ENCODE measurements at regions not wholly inside any gene's neighbourhood (a gene's known extent, or its start where the extent isn't known, plus 50 kb on each side); places are given as distances from the start of the nearest gene placed in this dataset.

DNA sequence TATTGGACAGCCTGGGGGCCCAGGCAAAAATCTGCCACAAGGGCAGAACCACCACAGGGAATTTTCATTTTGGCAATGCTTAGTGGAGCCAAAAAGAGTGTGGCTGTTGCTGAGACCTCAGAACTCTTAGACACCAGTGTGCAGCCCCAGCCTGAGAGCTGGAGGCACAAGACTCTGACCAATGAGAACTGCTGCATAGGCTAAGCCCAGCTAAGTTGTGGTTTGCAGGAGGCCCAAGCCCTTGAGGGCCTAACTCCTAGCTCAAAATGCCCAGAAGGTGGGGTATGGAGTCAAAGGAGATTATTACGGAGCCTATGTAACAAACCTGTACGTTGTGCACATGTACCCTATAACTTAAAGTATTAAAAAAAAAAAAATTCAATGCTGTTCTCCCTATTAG is 296.7 kb downstream of the TRAM1L1 start:
- Histone ChIP-seq H3K9me3 (no peaks in the 10 kb centered on the region), H3K4me3 (no peak overlapping the region), H3K27me3 (no peaks in the 10 kb centered on the region), H3K36me3 (no peaks in the 10 kb centered on the region)
- no peak for DNase-seq

DNA sequence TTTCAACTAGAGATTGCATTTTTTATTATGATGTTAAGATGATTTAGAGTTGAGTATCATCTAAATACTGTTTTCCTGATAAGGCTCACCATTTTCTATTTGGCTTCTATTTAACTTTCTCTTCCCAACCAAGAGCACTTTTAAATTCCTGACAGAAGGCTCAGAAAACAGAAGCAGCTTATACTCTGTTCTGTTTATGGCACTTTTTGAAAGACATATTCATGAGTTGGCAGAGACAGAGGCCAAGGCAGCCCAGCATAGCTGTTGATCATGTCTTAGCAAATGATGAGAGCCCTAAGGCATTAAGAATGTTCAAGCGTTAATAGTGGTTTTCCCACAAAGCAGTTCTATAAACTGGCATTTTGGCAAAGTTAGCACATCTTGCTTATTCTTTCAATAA is 330.3 kb downstream of the TRAM1L1 start:
- DNase-seq: no peak
- Histone ChIP-seq H3K36me3 (no peaks in the 10 kb centered on the region), H3K27me3 (no peaks in the 10 kb centered on the region), H3K9me3 (no peaks in the 10 kb centered on the region), H3K4me3 (no peak overlapping the region)

DNA sequence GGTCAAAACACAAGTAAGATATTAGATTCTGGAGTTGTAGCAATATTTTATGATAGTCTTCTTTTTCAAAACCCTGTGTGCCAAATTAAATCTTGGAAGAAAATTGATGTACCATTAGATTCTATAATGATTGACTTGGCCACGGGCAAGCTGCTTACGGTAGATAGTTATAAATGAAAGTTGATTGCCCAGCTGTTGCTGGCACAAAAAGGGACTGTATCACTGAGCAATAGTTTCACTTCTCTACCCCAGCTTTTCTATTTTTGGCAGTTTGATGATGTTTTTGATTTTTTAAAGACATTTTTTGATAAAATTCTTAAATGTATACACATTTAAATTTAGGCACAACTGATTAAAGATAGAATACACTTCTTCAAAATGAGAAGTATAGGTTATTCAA is 333.3 kb downstream of the TRAM1L1 start:
- no peaks in the 10 kb centered on the region for H3K36me3 ChIP-seq
- no peak for DNase-seq
- H3K9me3 ChIP-seq: no peaks in the 10 kb centered on the region
- H3K4me3 ChIP-seq: no peak overlapping the region
- H3K27me3 ChIP-seq: no peaks in the 10 kb centered on the region

DNA sequence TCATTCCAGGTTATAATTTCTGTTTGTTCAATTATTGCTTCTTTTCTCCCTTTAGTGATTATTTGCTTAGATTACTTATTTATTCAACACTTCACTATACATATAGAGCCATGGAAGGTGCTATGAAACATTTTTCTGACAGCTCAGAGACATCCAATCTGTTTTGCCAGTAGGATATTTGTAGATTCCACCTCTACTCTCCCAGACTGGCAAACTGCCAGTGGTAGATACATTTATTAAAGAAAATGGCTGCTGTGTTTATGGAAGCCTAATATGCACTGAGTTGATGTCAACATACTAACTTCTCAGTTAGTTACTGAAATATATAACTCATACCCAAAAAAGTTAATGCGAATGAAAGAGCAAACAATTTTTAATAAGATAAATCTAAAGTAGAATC is 348.6 kb downstream of the TRAM1L1 start:
- Histone ChIP-seq H3K27me3 (no peaks in the 10 kb centered on the region), H3K9me3 (no peaks in the 10 kb centered on the region), H3K36me3 (no peaks in the 10 kb centered on the region), H3K4me3 (no peak overlapping the region)
- DNase-seq: no peak

DNA sequence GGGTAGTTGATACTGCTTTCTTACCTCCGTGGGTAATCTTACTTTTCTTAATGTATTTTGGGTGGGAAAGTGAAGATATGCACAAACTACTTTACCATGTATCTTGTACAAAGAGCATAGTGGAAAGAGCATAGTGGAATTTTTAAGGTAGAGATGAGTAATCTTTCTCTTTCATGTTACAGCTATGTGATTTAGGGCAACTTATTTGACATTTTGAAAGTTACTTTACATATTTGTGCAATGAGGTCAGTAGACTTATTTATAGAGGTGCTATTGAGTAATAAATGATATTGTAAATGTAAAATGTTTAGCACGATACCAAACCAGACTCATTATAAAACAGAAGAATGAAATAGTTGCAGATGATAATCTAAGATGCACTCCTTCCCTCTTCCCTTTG is 351.2 kb downstream of the TRAM1L1 start:
- no peak for DNase-seq
- Histone ChIP-seq H3K36me3 (no peaks in the 10 kb centered on the region), H3K4me3 (no peak overlapping the region), H3K9me3 (no peaks in the 10 kb centered on the region), H3K27me3 (no peaks in the 10 kb centered on the region)

DNA sequence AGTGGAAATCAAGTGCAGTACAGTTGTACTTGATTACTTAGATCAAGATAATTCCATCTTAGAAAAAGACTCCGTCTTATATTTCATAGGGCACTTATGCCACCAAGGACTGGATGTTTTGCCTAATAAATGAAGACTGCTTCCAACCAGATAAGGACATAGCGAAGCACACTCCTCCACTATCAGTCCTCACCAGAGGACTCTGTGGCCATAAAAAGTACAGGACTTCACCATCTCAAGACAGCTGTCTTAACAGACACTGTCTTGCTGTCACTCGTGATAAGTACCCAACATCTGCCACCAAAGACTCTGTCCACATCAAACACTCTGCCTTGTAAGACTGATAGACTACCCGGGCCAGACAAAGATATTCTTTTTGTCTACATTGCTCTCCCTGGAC is 352.0 kb downstream of the TRAM1L1 start:
- H3K36me3 ChIP-seq: no peaks in the 10 kb centered on the region
- no peak for DNase-seq
- no peaks in the 10 kb centered on the region for H3K9me3 ChIP-seq
- H3K4me3 ChIP-seq: no peak overlapping the region
- no peaks in the 10 kb centered on the region for H3K27me3 ChIP-seq

DNA sequence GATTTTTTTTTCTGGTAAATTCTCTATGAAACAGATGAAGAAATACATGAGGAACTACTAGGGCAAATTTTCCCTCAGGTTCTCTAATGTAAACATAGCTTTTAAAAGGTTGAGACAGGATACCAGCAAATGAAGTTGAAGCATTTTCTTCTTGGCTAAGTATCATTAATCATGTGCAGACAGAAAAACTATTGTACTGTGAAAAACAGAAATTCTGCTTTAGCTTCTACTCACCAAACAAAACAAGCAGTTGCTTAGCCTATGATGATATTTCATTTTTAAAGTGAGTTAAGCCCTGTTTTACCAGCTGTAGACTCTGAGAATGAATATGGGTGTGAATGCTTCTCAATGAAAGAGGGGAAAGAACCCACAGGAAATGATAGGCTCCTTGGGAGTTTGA is 358.9 kb downstream of the TRAM1L1 start:
- DNase-seq: no peak
- H3K27me3 ChIP-seq: no peaks in the 10 kb centered on the region
- no peak overlapping the region for H3K4me3 ChIP-seq
- no peaks in the 10 kb centered on the region for H3K9me3 ChIP-seq
- no peaks in the 10 kb centered on the region for H3K36me3 ChIP-seq

DNA sequence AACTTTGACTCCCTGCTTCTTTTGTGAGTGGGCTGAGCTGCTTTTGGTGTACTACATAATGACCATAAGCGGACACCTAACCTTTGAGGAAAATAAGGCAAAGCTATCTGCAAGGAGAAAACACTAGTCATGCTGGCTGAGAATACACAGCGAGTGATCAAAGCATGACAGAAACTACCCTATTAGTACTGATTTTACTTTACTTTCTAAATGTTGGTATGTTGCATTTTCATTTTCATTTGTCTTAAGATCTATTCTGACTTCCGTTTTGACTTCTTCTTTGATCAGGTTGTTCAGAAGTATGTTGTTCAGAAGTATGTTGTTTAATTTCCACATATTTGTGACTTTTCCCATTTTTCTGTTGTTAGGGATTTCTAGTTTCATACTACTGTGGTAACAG is 361.1 kb downstream of the TRAM1L1 start:
- Histone ChIP-seq H3K9me3 (no peaks in the 10 kb centered on the region), H3K36me3 (no peaks in the 10 kb centered on the region), H3K4me3 (no peak overlapping the region), H3K27me3 (no peaks in the 10 kb centered on the region)
- no peak for DNase-seq

DNA sequence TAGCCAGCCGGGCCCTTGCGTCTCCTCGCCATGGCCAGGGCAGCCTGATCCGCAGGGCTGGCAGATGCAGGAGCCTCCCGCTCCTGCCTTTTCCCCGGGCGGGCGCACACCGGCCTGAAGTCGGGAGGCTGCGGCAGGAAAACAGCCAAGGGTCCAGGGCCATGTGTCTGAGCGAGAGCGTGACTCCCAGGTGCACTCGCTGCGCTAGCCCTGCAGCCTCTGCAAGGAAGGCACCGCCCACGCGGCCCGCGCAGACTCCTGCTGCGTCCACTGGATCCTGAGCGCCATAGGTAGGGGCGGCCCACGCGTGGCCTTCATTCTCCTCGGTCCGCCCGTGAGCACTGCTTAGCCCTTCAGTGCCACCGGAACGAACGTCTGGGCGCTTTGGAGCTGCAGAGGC is 379.9 kb downstream of the TRAM1L1 start:
- Histone ChIP-seq H3K9me3 (no peaks in the 10 kb centered on the region), H3K36me3 (no peaks in the 10 kb centered on the region), H3K27me3 (no peaks in the 10 kb centered on the region), H3K4me3 (no peak overlapping the region)
- no peak for DNase-seq

DNA sequence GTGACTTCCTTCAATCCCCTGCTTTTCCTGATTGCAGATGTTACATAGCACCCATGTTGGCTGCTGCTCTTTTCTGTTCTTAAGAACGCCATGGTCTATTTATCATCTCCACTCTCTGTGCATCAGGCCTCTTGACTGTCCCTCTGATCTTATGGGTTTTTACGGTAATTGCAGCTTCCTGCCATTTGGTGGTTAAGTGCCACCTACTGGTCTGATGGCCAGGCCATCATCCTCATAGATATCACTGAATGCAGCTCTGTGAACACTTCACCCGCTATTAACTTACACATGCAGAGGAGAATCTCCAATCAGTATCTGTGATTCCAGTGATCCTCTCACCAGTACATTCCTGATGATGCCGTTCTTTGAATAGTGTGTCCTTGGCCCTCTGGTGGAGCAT is 382.4 kb downstream of the TRAM1L1 start:
- no peak for DNase-seq
- H3K27me3 ChIP-seq: no peaks in the 10 kb centered on the region
- no peaks in the 10 kb centered on the region for H3K36me3 ChIP-seq
- H3K9me3 ChIP-seq: no peaks in the 10 kb centered on the region
- H3K4me3 ChIP-seq: no peak overlapping the region

DNA sequence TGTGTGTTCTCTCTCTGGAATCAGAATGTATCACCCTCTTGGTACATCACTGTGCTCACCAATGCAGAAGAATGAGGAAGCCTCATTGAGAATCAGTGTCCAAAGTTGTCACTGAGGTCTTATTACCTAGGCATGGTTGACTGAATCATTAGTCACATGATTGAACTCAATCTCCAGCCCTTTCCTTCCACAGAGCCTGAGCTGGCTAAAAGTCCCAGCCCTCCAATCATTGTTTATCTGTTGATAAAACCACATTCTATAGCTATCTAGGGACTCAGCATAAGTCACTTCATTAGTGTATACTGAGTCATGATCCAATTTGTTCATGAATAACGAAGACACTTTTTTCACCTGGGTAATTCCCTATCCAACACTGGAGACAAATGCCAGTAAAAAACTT is 396.8 kb downstream of the TRAM1L1 start:
- no peak for DNase-seq
- Histone ChIP-seq H3K27me3 (no peaks in the 10 kb centered on the region), H3K4me3 (no peak overlapping the region), H3K9me3 (no peaks in the 10 kb centered on the region), H3K36me3 (no peaks in the 10 kb centered on the region)

DNA sequence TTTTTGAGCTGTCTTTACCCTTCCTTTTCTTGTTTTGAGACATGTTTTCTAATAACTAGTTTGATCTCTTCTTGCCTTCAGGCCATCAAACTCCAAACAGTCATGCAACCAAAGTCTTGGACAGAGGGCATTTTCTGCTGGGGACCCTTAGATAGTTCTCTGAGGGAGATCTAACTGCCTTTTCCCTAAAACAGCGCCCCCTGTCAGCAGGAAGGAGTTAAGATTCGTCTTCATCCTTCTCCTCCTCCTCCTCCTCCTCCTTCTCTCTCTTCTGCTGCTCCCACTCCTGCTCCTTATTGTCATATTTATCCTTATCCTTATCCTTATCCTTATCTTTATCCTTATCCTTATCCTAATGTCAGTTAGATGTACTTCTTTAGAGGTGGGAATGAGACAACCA is 417.2 kb downstream of the TRAM1L1 start:
- Histone ChIP-seq H3K36me3 (no peaks in the 10 kb centered on the region), H3K27me3 (no peaks in the 10 kb centered on the region), H3K4me3 (no peak overlapping the region), H3K9me3 (no peaks in the 10 kb centered on the region)
- no peak for DNase-seq

DNA sequence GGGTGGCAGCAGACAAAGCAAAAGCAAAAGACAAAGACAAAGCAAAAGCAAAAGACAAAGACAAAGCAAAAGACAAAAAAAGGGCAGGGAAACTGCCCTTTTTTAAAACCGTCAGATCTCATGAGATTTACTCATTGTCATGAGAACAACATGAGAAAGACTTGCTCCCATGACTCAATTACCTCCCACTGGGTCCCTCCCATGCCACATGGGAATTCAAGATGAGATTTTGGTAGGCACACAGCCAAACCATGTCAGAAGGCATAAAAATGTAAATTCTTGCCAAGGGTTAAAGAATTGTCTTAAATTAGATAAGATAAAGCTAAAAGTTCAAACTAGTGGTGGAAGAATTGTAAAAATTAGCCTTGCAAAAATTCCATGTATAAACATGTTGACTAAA is 419.7 kb downstream of the TRAM1L1 start:
- no peaks in the 10 kb centered on the region for H3K9me3 ChIP-seq
- DNase-seq: no peak

DNA sequence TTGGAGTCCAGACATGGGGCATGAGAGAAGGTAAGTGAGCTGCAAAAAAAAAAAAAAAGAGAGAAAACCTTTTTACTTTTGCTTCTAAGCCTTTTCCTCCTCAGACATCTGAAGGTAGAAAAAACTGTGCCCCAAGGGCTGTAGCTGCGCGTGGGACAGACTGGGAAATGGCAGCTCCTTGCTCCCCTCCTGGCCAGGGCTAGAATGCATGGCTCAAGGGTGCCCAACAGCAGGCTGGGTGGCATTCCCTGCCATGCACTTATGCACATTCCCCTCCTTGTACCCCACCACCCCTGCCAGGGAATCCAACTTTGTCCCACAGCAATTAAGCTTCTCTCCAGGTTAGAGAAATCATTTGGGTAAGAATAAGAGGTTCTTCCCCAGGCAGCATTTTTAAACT is 421.2 kb downstream of the TRAM1L1 start:
- Histone ChIP-seq H3K4me3 (no peak overlapping the region), H3K9me3 (no peaks in the 10 kb centered on the region), H3K36me3 (no peaks in the 10 kb centered on the region), H3K27me3 (no peaks in the 10 kb centered on the region)
- DNase-seq: no peak

More for the DNA sequence above, 419.7 kb downstream of the TRAM1L1 start:
- no peaks in the 10 kb centered on the region for H3K27me3 ChIP-seq
- H3K4me3 ChIP-seq: no peak overlapping the region
- H3K36me3 ChIP-seq: no peaks in the 10 kb centered on the region

DNA sequence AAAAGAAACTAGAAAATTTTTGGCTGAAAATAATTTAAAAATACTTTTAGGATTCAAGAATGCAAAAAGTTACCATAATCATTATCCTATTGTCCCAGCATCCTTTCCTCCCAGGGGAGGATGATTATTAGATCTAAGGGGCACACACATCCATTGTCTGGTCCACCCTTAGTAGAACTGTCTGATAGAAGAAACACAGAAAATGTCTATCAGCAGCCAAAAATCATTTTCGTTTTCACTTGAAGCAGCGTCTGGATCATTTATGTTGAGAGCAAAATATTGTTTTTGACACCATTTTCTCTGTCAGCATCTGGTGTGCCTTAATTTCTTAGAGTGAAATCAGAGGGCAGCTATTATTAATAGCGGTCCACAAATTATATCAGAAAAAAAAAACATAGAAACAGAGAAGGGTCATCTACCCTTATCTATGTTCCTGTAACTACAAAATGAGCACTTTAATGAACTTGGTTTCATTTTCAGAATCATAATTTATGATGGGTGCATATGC is 446.3 kb downstream of the TRAM1L1 start:
- Histone ChIP-seq H3K36me3 (no peaks in the 10 kb centered on the region), H3K9me3 (no peaks in the 10 kb centered on the region), H3K27me3 (no peaks in the 10 kb centered on the region), H3K4me3 (no peak overlapping the region)
- DNase-seq: no peak

DNA sequence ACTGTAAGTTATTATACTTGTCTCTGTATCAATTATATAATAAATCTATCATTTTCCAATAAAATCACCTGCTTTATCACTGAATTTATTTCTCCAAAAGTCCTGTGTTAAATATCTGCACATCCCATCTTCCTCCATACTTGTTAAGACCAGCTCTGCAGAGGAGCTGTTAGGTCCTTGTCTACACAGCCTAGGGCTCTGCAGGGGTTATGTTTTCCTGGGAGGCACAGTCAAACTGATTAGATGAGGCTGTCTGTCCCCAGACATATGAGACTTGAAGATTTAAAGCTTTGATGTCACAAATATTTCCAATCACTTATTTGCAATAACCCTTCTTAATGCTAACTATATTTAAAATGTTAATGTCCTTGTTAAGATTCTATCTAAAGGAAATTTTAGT is 446.8 kb downstream of the TRAM1L1 start:
- Histone ChIP-seq H3K27me3 (no peaks in the 10 kb centered on the region), H3K4me3 (no peak overlapping the region), H3K36me3 (no peaks in the 10 kb centered on the region), H3K9me3 (no peaks in the 10 kb centered on the region)
- DNase-seq: no peak

DNA sequence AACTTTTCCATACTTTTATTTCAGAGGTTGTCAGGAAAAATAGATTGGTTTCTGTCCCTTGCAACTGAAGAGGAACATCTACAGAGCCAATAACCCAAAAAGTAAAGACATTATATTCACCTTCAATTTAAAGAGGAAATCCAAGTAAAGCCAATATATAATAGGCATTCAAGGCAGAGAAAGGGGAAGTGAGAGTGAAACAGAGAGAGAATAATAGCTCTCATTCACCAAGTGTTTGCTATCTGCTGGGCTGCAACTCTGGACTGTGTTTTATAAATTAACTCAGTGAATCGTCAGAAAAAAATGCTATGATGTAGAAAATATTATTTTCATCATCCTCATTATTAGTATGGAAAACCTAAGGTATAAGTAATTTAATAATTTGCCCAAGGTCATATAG is 448.5 kb downstream of the TRAM1L1 start:
- no peak overlapping the region for H3K4me3 ChIP-seq
- no peaks in the 10 kb centered on the region for H3K27me3 ChIP-seq
- H3K36me3 ChIP-seq: no peaks in the 10 kb centered on the region
- no peak for DNase-seq
- no peaks in the 10 kb centered on the region for H3K9me3 ChIP-seq

DNA sequence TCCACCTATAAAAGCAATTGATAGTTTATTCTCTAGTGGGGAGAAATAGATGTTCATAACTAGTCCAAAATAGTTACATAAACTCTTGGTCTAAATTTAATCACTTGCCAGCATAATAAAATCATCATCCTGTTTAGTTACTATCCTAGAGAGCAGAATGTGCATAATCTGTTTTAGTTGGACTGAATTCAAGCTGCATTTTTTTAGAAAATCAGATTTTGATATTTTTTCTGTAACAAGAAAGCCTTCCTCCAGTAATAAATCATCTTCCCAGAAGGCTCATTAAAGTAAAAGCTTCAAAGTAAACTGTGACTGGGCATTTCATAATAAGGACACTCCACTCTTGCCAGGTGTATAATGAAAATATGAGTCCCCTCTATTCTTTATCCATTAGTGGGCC is 453.1 kb downstream of the TRAM1L1 start:
- no peaks in the 10 kb centered on the region for H3K36me3 ChIP-seq
- H3K27me3 ChIP-seq: no peaks in the 10 kb centered on the region
- no peaks in the 10 kb centered on the region for H3K9me3 ChIP-seq
- no peak for DNase-seq
- H3K4me3 ChIP-seq: no peak overlapping the region

DNA sequence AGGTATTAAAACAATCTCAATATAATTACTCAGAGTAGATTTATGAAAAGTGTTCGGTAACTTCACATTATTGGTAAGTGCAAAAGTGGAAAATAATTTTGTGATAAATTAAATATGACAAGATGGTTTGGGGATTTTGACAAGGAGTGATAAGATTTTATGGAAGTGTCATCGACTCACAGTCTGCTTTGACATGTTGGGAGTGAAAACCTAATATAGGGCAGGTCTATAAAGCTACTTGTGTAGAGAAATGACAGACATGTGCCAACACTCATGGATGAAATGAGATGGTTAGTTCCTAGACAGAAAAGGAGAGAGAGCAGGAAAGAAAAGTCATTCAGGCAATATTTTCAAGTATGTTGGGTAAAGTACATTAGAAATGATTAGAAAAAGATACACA is 456.8 kb downstream of the TRAM1L1 start:
- H3K4me3 ChIP-seq: no peak overlapping the region
- no peaks in the 10 kb centered on the region for H3K36me3 ChIP-seq
- no peak for DNase-seq
- no peaks in the 10 kb centered on the region for H3K9me3 ChIP-seq
- no peaks in the 10 kb centered on the region for H3K27me3 ChIP-seq

Measured in MG63 (cell line).